ENCODE measurements at regions not wholly inside any gene's neighbourhood (a gene's known extent, or its start where the extent isn't known, plus 50 kb on each side); places are given as distances from the start of the nearest gene placed in this dataset.
"Not testable (repeated sequence)": the region's sequence is repeated elsewhere in the genome, so short reads cannot be mapped to it uniquely, and the experiment has no call there.

DNA sequence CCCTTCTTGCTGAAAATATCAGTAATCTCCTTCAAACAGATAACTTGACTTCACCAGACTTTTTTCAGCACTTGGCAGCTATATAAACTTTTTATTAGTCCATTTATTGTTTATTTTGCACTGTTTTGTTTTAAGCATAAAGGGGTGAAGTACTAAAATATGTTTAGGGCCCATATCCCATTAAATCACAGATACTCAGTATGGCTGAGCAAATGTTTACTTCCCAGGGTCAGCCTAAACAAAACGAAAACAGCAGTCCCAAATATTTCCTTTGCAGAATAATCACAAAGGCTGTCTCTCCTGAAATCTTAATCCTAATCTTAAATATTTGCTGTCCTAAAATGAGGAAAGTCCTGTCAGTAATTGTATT is 649.6 kb downstream of the TNS3 start:
- DNase-seq, result no peak

DNA sequence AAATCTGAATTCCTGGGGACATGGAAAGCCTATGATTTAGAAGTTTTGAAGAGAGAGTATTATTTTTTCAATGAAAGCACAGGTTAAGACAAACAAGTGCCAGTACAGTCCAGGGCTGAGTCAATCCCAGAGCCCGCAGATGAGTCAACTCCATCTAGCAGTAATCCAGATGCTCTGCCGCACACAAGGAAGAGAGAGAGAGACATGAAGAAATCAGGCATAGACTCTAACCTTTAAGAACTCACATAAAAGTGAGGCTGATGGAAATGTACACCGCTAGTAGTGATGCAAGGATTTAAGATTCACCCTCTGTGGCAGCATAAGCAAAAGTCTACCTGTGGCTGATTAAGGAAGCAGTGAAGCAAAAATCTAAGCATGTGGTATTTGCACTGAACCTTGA is 651.5 kb downstream of the TNS3 start:
- no peak for DNase-seq

DNA sequence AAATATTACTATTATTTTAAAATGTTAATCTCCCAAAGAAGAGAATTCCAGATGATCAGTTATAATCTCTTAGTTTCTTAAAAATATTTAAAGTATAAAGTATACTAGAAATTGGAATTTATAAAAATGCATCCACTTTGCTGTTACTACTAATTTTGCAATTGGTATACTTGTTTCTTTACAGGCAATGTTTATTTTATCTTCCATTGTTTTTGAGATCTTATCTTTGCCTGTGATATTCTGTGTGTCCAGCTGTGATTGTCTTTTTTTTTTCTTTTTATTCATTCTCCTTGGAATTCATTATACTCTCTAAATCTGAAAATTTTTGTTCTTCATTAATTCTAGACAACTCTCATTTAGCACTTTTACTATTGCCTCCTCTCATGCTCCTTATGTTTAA is 652.6 kb downstream of the TNS3 start:
- DNase-seq, result no peak

DNA sequence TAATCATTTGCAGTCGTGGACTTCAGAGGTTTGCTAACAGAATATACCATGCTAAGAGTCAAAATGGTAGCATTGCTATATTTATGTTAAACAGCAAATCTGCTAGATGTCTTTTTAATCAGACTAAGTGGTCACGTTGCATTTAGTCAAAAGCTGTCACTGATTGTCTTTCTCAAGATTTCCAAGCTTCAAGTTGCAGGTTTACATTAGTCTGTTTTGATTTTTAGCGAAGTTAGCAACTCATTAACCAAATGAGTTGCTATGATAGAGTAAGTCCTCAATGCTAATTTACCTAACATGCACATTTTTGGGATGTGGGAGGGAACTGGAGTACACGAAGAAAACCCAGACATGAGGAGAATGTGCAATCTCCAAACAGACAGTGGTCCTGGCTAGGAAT is 653.2 kb downstream of the TNS3 start:
- no peak for DNase-seq

DNA sequence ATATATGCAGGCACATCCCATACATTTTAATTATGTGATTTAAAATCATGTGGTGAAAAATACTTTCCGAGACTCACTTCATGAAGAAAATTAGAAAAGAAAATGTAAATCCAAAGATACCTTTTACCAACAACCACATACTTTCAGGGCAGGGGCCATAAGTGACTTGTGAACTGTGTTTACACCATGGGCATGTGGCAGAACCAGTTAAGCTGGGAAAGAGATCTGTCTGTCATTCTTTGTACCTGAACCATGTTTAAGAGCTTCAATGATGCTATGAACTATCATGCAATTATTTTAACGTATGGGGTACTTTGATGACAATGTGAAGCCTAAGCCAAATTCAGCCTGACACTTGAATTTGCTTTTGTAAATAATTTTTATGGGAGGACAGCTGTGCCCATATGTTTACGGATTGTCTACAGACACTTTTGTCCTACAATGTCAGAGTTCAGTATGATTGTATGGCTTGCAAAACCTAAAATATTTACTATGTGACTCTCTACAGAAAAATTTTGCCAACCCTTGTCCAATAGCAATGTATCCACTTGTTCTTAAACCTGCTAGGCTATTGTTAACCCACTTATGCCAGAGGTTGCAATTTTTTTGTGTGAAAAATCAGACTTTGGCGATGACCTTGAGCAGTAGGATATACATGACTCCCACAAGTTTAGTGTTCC is 654.6 kb downstream of the TNS3 start:
- no peak for DNase-seq

DNA sequence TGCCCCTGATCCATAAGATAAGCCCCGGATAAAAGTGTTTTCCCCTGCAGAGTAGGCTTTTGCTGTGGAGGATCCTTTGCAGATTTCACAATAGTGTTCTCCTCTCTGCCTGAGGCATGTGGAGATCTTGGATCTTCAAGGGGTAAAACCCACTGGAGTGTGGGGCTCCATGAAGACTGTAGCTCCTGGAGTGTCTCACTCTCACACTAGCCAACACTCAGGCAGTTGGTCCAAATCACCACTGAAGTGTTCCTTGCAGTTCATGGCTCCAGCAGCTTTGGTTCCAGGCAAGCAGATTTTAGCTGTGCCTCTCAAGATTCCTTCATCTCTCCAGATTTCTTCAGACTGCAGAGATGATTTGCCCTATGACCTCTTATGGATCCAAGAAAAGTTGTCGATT is 665.3 kb downstream of the TNS3 start:
- DNase-seq, result no peak

DNA sequence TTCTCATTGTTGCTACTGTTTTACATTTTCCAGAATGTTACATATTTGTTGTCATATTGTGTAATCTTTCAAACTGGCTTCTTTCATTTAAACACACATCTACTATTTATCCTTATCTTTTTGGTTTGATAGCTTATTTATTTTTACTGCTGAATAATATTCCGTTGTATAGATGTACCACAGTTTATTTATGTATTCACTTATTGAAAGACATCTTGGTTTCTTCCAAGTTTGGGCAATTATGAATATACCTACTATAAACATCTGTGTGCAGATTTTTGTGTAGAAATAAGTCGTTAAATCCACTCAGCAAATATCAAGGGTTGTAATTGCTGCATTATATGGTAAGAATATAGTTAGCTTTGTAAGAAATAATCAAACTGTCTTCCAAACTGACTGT is 669.2 kb downstream of the TNS3 start:
- no peak for DNase-seq

DNA sequence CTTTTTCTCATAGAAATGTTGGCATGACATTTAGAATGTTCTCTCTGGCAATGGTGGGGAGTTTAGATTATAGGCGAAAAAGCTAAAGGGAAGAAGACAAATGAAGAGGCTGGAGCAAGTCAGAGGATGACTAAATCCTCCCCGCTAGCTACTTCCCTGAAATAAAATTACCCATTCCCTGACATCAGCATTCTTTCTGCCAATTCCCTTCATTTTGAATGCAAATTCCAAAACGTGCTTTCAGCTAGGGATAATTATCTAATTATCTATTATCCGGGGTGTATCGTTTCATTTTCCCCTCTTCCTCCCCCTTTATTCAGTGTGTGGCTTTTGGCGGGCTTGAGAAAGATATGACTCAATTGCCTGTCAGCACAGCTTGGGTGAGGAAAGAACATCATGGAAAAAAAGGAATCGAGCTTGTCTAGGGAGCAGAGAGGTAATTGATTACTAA is 672.3 kb downstream of the TNS3 start:
- DNase-seq, result no peak

DNA sequence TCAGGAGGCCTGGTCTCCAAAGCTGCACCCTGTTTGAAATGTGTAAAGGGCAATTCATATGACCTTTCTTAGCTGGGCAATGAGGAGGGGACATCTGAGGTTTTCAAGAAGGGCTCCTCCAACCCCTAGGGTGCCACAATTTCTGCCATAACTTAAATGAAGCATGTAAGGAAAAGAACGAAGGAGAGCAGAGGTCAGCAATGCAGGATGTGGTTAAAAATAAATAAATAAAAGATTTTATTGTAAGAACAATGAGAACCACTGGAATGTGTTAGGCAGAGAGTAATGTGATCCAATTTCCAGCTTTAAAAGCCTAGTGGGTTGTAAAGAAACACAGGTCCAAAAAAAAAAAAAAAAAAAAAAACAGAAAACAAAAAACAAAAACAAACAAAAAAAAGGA is 673.1 kb downstream of the TNS3 start:
- DNase-seq, result no peak

DNA sequence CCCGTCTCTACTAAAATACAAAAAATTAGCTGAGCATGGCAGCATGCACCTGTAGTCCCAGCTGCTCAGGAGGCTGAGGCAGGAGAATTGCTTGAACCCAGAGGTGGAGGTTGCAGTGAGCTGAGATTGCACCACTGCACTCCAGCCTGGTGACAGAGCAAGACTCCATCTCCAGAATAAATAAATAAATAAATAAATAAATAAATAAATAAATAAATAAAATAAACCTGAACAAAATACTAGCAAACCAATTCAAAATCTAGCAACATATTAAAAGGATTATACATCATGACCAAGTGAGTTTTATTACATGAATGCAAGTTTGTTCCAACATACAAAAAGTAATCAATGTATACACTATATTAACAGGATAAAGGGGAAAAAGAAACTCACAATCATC is 677.4 kb downstream of the TNS3 start:
- DNase-seq, result not testable (repeated sequence)

DNA sequence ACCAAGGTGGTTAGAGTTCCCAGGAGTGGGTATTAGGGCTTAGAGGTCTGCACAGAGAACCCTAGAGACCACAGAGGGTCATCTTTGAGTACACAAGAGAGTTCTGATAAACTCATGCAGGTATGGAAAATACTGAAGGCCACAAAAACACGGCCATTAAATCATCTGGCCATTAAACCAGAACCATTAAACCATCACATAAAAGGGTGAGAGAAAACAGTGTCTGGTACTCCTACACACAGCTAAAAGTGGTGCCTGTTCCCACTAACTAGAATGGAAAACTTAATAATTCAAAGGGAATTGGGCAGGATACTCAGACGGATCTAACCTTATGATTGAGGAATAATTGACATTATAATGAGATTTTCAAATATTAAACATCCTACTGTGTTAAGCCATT is 679.4 kb downstream of the TNS3 start:
- no peak for DNase-seq

DNA sequence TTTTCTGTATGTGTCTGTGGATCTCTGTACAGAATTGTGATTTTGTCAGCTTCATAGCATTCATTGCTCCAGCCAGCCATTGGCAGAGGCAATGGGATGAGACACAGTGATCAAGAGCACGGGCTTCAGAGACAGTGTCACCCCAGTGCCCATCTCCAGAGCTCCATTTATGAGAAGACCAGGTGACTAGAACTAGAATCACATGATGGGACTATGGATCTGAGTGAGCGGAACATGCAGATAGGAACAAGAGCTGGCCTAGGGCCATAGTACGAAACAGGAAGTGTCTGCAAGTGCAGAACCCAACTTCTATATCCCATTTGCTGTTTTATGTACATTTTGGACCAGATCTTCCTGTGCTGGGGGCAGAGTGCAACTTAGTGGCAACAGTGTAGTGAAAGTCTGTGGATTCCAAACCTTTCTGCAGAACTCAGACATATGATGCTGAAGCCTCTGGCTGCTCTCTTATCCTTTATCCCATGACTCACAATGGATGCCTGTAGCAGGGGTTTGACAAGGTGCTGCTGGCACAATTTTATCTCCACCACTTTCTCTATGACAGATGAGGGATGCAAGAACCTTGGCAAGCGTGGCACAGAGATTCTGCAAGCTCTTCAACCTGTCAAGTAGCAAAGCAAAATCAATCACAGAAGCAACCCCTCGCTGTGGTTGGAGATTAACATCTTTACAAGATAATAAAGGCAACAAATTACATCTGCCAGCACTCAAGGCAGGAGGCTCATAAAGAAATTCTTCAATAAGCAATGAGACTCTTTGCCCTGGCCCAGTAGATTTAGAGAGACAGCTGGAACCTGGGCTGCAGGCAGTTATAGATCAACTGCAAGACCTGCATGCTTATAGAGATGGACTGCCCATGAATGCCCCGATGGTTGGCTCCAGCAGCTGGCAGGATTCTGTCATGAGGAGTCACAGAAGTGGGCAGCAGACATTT is 681.3 kb downstream of the TNS3 start:
- DNase-seq, result no peak

DNA sequence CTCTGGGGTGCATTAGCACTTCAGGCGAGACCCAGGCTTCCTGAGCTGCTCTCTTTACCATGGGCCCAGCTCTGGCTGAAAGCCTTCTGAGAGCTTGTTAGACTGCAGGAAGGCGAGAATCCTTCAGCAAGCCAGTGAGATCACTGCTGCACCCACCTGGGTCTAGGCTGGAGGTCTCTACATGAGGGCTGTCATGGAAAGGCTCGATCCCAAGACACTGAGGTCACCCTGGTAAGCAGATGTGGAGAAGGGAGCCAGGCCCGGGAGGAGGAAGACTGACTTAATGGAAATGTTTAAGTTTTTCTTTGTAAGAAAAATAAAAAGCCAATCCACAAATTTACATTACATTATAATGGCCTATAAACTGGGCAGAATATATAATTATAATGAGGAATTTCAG is 684.5 kb downstream of the TNS3 start:
- DNase-seq, result no peak

DNA sequence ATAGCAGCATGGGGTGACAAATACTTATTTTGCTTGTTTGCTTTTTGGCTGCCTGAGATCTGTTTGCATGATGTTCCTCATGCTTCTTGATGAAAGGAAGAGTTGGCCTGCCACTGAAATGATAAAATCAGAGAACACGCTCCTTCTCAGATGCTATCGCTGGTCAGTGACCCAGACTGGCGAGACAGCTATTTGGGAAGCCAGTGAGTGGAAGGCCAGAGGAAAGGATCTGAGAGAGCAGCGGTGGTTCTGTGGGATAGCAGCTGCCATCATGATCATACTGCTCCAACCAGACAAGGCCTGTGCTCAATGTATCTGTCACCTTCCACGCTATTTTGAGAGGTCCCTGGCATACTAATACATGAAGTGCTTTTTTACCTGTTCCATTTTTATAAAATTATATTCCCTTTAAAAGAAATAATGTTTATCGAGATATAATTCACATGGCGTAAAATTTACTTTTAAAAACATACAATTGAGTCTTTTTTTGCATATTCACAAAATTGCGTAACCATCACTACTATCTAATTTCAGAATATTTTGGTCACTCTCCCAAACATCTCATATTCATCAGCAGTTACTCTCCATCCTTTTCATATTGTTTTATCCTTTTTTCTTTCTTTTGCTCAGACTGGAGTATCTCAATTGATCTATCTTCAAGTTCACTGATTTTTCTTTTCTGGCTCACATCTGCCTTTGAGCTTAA is 695.1 kb downstream of the TNS3 start:
- no peak for DNase-seq

DNA sequence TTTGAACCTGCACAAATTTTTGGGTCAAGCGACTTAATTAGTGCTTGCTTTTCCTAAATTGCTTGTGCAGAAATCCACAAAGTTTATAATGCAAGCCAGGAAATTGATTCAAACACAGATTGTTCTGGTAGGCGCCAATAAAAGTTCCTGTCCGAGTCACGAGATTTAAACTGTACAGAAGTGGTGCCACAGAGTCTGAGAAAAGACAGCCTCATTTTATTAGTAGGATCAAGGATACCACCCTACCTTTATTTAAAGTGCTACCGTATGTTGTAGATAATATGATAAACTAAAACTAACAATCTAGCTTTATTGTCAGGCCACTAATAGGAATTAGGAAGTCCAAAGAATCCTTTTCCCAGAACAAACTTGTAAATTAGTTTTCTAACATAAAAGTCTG is 696.7 kb downstream of the TNS3 start:
- no peak for DNase-seq

DNA sequence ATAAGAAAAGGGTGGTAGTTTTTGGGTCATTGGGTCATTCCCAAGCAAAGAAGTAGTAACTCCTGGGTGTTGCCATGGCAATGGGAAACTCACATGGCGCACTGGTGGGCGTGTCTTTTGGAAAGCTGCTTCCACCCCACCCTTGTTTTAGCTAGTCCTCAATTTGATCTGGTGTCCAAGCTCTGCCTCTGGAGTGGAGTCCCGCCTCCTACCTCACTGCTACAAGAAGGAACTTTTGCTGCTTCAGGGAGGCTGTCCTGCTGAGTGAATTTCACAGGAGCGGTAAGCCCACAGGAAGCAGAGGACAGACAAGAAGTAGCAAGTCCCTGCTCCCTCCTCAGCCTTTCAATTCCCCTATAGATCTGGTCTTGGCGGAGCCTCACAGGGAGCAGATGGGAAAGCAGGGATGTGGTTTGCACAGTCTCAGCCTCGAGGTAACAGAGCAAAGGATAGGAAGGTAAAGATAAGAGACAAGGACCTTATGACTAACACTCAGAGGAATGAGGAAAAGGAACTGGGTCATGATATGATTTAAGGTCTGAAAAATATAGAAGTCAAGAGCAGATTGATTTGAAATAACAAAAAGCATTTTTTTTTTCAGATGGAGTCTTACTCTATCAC is 700.3 kb downstream of the TNS3 start:
- DNase-seq, result no peak

DNA sequence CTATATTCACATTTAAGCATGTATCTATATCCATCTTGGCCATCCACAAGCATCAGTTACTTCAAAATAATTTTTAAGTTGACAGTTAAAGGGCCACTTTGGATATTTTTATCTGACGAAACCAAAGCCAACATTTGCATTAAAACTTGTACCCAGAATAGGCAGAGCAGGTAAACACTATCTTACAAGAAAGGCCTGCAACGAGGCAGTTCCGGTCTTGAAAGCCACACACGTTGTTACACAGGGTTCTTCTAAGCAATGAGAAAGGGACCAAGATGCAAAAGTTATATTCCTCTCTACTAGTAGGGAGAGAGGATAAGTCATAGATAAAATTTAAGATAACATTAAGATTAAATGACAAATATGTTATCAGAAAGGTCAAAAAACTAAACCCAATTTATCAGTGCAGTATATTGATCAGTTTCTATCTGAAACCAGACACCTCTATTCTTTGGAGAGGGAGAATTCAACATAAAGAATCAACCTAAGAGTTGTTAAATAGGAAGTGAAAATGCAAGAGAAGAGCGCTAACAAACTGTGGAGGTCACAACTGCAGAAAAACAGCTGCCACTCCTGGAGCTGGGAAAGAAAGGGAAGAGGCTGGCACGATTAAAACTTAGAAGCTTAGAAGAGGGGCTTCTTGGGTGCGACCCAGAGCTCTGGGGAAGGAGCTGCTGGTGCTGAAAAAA is 701.3 kb downstream of the TNS3 start:
- no peak for DNase-seq

DNA sequence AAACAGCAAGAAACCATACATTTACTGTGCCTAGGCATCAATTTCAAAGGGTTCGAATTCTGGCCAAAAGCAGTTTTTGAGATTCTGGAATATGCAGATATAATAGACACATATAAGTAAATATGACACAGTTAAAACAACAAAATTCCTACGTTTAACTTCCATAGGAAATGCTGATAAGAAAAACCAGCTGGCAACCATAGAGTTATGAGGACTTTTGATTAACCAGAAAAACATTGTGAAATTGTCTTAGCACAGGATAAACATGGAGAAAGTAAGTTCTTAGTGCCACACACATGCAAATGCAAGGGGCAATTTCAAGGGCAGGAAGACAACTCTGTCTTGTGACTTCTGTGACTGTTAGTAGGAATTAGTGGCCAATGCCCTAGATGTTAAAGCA is 702.1 kb downstream of the TNS3 start:
- DNase-seq, result no peak

DNA sequence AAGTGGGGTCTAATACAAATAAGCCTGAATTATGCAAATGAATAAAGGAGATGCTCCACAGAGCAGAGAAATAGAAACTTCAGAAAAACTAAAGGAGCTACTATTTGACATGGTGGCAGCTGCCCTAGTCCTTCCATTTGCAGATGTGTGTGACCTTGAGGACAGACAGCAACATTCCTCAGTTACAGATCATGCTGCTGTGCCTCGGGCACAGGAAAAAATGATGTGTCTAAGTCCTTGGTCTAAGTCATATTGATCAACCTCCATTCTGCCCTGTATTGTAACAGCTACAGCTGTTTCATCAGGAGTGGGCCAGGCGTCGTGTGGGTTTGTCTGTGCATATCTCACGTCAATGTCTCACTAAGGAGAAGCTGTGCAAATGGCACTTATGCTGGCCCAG is 710.4 kb downstream of the TNS3 start:
- no peak for DNase-seq

DNA sequence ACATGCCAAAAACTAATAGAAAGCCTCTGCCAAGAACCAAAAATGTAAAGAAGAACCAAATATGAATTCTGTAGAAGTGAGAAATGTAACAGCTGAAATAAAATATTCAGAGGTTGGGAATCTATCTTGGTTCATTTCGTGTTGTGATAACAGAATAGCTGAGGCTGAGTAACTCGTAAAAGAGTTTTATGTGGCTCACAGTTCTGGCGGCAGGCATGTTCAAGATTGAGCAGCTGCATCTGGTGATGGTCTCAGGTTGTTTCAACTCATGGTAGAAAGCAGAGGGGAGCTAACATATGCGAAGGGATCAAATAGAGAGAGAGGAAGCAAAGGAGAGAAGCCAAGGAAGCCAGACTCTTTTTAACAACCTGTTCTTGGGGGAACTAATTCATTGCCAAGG is 717.2 kb downstream of the TNS3 start:
- DNase-seq, result no peak

DNA sequence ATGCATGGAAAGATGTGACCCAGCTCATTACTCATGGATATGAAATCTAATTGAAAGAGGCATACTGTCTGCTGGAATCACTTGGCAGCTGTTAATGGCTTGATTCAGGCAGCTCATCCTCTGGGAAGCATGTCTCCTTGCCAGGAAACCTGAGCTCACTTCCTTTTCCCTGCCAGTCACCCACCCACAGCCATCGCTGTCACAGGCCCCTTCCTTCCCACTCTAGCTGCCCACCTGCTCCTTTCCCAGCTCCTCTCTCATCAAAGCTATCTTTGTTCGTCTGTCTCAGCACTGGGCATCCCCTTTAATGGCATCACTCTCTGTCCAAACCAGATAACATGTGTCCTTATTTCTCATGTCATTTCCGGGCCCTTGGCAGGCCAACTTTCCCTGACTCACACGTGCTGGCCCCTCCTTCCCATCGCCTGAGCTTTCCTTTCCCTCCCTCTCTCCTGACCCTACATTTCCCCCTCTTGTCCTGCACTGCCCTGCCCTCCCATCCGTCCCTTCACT is 721.9 kb downstream of the TNS3 start:
- no peak for DNase-seq

DNA sequence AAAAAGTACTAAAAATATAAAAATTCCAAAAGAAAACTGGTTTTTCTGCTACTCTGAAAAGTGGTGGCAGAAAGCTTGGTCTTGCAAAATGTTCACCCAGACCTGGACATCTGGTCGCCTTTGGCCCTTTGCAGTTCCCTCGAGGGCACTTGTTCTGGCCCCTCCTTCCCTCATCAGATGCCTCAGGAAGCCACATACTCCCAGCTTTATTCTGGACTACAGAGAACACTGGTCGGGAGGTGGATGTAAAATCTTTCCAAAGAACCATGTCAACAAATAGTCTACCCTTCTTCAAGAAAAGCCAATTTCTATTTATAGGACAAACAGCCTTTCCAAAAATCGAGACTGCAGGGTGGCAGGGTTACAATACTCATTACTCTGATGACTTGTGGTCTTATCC is 726.1 kb downstream of the TNS3 start:
- no peak for DNase-seq
